Body of pancreas (tissue), 4 donors: ENCODE measurements at regions not wholly inside any gene's neighbourhood (a gene's known extent, or its start where the extent isn't known, plus 50 kb on each side); places are given as distances from the start of the nearest gene placed in this dataset.

Experiments used
- ATAC-seq: fragments of 150-250 bp; one replicate; pipeline ENCODE4 v1.9.1; 2016
- DNase-seq, 4 donors: peaks; one replicate each; pipeline ENCODE4 v3.0.0-alpha.2; 2019
- H3K27ac ChIP-seq, 4 donors: fragments of 200-600 bp; sonication (generic); 1 replicate in 3 of 4; 2 replicates in 1 of 4; pipeline versions ENCODE4 v1.5.1 to v1.6.1; 2016 to 2019; ENCODE audit warnings: mild to moderate bottlenecking in 1 of 4, mixed read lengths in 1 of 4, moderate library complexity in 1 of 4
- H3K27me3 ChIP-seq, 2 donors: fragments of 200-600 bp; sonication (generic); one replicate each; pipeline ENCODE4 v1.6.0; 2016; ENCODE audit warnings: mild to moderate bottlenecking in 1 of 2
- H3K36me3 ChIP-seq, 2 donors: fragments of 200-600 bp; sonication (generic); replicated peaks in 1 of 2; 2 replicates each; pipeline ENCODE4 v1.5.1; 2016; ENCODE audit warnings: low read depth in 2 of 2; ENCODE audit not compliant: insufficient read depth in 1 of 2
- H3K4me1 ChIP-seq: fragments of 200-600 bp; sonication (generic); one replicate; pipeline ENCODE4 v1.6.0; 2016
- H3K4me3 ChIP-seq, 2 donors: fragments of 200-600 bp; sonication (generic); 1 replicate in 1 of 2; 2 replicates in 1 of 2; pipeline ENCODE4 v1.5.1; 2016 to 2019
- H3K9me3 ChIP-seq, 3 donors: fragments of 200-600 bp; sonication (generic); 1 replicate in 2 of 3; 2 replicates in 1 of 3; pipeline ENCODE4 v1.5.1; 2016
- POLR2A ChIP-seq, 3 donors: fragments of 450-650 bp; IDR thresholded peaks; one replicate each; pipeline ENCODE4 v1.6.1; 2016; ENCODE audit warnings: antibody characterized with exemption in 3 of 3, mild to moderate bottlenecking in 2 of 3
- whole genome bisulfite sequencing, 2 donors: methylation state at CpG; one replicate each; pipeline ENCODE4 v1.1.5; 2017; 5-methylcytosine and 5-hydroxymethylcytosine counted together
- intact Hi-C: fragments of 100-400 bp; cut with DNase I; formaldehyde crosslinking; loops from one replicate; pipeline ENCODE4 v1.15.1; 2023
- TF ChIP-seq, protein P1 (sequence below), 7 experiments: fragments of 450-650 bp in 4 of 7; fragments of 200-600 bp in 3 of 7; sonication (generic) in 3 of 7; IDR thresholded peaks; one replicate each; pipeline ENCODE4 v1.5.1; 2016 to 2019; ENCODE audit warnings: antibody characterized with exemption in 7 of 7

DNA sequence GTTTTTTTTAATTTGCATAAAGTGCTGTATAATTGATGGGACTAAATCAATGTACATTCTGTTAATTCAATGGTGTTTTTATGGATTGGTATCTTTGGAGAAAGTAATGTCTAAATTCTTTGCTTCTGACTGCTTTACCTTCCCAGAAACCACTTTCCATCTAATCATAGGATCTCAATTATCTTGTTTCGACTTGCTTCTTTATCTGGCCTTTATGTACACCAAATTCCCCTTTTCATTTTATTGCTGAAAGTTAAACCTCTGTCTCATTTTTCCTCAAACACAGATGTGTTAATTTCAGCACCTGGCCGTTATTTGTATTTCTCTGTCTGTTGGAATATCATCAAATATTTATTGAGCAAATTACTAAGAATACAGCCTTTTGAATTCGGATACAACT lies 287.3 kb upstream of the GBE1 start:
- no peak for TF ChIP-seq POLR2A (IDR thresholded peaks at IDR 0.05)
- intact Hi-C loops = no loop called here
- ATAC-seq (no peak), DNase-seq (no peak)
- no peak overlapping the region for H3K4me3 ChIP-seq
- H3K27ac ChIP-seq = no peak overlapping the region
- H3K36me3 ChIP-seq = no peaks in the 10 kb centered on the region
- 37 to 44% methylated on average over 3 of the region's 3 CpGs for WGBS, 2 donors
- H3K9me3 ChIP-seq = no peaks in the 10 kb centered on the region
- no peaks in the 10 kb centered on the region for H3K4me1 ChIP-seq
- no peaks in the 10 kb centered on the region for H3K27me3 ChIP-seq

DNA sequence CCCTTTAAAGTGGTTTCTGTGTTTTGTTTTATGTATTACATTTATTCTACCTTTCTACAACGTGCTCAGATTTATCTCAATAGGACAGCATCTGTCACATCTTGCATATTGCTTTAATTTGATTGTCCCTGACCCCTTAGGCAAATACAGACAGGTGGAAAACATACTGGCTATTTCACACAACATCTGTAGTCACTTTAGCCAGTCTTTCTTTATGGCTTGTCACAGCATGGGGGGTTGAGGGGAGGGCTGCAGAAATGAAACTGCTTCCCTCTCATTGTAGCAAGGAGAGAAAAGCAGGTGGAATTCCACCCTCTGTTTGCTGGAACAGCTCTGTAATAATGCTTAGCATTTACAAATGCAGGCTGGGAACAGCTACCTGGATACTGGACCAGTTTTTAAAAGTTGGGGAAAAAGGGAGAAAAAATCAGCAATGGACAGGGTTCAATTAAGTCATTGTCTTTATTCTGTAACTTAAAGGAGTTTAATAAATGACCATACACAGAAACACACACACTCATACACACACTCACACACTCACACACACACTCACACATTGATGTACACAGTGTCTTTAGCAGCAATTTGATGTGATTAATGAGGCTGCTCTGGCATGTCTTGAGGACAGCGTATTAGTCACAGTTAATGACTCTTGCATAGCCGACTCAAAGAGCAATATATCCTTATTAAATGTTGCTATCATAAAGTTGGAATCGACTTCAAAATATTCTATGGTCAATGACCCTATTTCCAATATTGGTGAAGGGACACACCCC lies 283.7 kb upstream of the GBE1 start:
- intact Hi-C loops = no loop called here
- 22 to 27% methylated on average over 4 of the region's 4 CpGs for WGBS, 2 donors
- Histone ChIP-seq H3K4me3 (no peak overlapping the region), H3K36me3 (no peaks in the 10 kb centered on the region), H3K4me1 (no peaks in the 10 kb centered on the region), H3K27me3 (no peaks in the 10 kb centered on the region), H3K9me3 (no peaks in the 10 kb centered on the region), H3K27ac (no peak overlapping the region)
- ATAC-seq = no peak
- no peak for DNase-seq
- TF ChIP-seq, protein P1, sequence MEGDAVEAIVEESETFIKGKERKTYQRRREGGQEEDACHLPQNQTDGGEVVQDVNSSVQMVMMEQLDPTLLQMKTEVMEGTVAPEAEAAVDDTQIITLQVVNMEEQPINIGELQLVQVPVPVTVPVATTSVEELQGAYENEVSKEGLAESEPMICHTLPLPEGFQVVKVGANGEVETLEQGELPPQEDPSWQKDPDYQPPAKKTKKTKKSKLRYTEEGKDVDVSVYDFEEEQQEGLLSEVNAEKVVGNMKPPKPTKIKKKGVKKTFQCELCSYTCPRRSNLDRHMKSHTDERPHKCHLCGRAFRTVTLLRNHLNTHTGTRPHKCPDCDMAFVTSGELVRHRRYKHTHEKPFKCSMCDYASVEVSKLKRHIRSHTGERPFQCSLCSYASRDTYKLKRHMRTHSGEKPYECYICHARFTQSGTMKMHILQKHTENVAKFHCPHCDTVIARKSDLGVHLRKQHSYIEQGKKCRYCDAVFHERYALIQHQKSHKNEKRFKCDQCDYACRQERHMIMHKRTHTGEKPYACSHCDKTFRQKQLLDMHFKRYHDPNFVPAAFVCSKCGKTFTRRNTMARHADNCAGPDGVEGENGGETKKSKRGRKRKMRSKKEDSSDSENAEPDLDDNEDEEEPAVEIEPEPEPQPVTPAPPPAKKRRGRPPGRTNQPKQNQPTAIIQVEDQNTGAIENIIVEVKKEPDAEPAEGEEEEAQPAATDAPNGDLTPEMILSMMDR (IDR thresholded peaks at IDR 0.05) = no peak
- TF ChIP-seq POLR2A (IDR thresholded peaks at IDR 0.05) = no peak

DNA sequence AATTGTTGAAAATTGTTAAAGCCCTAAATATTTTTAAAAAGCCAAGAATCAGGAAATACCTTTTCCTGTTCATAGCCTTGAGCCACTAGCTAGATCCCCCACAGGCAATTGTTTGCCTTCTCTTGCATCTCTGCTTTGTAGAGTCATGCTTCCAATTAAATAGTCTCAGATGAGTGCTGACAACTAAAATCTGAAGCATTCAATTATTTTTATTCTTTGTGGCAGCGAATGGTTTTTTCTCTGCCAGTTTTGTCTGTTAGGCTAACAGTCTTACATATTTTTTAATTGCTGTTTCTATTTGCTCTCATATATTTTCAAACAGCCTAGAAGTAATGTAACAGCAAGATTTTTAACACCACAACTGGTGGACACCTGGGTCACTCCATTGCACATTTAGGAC lies 277.1 kb upstream of the GBE1 start:
- H3K36me3 ChIP-seq = no peaks in the 10 kb centered on the region
- intact Hi-C loops = no loop called here
- 65 to 69% methylated on average over 1 of the region's 1 CpG for WGBS, 2 donors

DNA sequence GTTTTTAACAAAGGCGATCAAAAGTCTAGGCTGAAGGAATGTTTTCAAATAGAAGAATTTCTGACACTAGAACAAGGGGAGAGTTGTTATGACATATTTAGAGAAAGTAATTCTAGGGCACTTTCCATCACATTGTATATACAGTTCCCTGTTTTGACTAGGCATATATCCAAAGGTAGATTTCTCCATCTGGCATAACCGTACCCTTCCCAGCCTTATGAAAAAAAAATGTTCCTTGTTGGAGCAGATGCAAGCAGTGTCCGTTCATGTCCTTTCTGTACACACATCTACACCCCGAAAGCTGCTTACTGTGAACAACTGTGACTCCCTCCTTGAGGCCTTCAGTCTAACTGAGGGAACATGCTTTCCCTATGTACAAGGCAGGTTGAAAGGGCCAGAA lies 271.7 kb upstream of the GBE1 start:
- Histone ChIP-seq H3K4me3 (no peak overlapping the region), H3K36me3 (no peaks in the 10 kb centered on the region), H3K4me1 (no peaks in the 10 kb centered on the region), H3K27me3 (no peaks in the 10 kb centered on the region), H3K9me3 (no peaks in the 10 kb centered on the region), H3K27ac (no peak overlapping the region)
- WGBS, 2 donors = 85 to 93% methylated on average over 4 of the region's 4 CpGs
- ATAC-seq (no peak), DNase-seq (no peak)
- intact Hi-C loops = no loop called here
- TF ChIP-seq, protein P1 (IDR thresholded peaks at IDR 0.05) = no peak
- no peak for TF ChIP-seq POLR2A (IDR thresholded peaks at IDR 0.05)

More for the DNA sequence above, 277.1 kb upstream of the GBE1 start:
- H3K4me1 ChIP-seq = no peaks in the 10 kb centered on the region
- no peaks in the 10 kb centered on the region for H3K9me3 ChIP-seq
- DNase-seq (no peak), ATAC-seq (no peak)
- TF ChIP-seq, protein P1 (IDR thresholded peaks at IDR 0.05) = no peak
- no peak for TF ChIP-seq POLR2A (IDR thresholded peaks at IDR 0.05)
- no peak overlapping the region for H3K27ac ChIP-seq
- H3K27me3 ChIP-seq = no peaks in the 10 kb centered on the region
- no peak overlapping the region for H3K4me3 ChIP-seq

DNA sequence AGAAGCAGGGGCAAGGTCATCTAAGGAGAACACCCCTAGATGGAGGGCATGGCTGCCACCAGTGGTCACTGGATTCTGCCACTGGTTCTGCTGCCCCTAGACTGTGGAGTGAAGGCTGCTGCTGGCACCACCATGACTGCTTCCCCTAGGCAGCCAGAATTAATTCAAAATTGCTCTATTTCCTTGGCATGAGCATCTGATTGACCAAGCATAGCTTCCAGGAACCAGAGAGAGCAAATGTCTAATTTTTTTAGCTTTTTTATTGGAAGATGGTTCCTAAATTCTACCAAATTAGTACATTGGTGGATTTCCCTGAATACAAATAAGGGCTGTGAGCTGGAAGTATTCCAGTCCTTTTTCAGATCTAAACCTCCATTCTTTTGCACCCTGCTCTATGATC lies 270.2 kb upstream of the GBE1 start:
- DNase-seq (no peak), ATAC-seq (no peak)
- no peak overlapping the region for H3K4me3 ChIP-seq
- no peaks in the 10 kb centered on the region for H3K4me1 ChIP-seq
- H3K36me3 ChIP-seq = no peaks in the 10 kb centered on the region
- TF ChIP-seq POLR2A (IDR thresholded peaks at IDR 0.05) = no peak
- TF ChIP-seq, protein P1 (IDR thresholded peaks at IDR 0.05) = no peak
- intact Hi-C loops = no loop called here
- H3K27ac ChIP-seq = no peak overlapping the region
- no peaks in the 10 kb centered on the region for H3K9me3 ChIP-seq
- H3K27me3 ChIP-seq = no peaks in the 10 kb centered on the region
